ENCODE measurements at regions not wholly inside any gene's neighbourhood (a gene's known extent, or its start where the extent isn't known, plus 50 kb on each side); places are given as distances from the start of the nearest gene placed in this dataset.

DNA sequence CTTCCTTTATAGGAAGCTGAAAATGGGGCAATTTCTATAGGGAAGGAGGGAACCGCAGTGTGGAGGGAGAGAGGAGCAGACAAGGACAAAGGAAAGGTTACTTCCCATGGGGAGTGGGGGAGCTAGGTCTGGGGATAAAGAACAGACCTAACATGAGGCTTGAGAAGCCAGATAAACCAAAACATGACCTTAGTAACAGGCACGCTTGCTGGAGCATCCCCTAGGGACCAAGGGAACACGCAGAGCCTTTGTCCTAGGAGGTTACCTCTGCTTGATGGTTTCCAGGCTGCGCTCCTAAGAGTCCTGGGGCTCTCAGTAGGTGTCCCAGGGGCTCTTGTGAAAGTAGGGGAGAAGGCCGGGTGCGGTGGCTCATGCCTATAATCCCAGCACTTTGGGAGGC is 271.4 kb upstream of the NCAM1 start:
- Histone ChIP-seq H3K9me3 (ENCODE audit: control insufficient read depth in 1 of 2, insufficient read depth in 1 of 2, low read length in 2 of 2) (no peaks in the 10 kb centered on the region), H3K27ac (ENCODE audit: low read depth in 1 of 2, low read length in 2 of 2) (no peak overlapping the region), H3K36me3 (ENCODE audit: insufficient read depth, low read length) (no peaks in the 10 kb centered on the region), H3K27me3 (ENCODE audit: control insufficient read depth in 1 of 2, insufficient read depth in 2 of 2, low read length in 2 of 2) (no peaks in the 10 kb centered on the region), H3K4me1 (ENCODE audit: insufficient read depth, low read length) (no peaks in the 10 kb centered on the region), H3K4me3 (ENCODE audit: low read length) (no peak overlapping the region)
- ATAC-seq (ENCODE audit: poor library complexity), result no peak
- Mint-ChIP-seq H3K36me3 (ENCODE audit: low read depth) (no peaks in the 10 kb centered on the region), H3K27me3 (peaks cover 35% of the 10 kb centered on the region), H3K27ac (no peak overlapping the region), H3K4me1 (ENCODE audit: low read depth) (no peaks in the 10 kb centered on the region), H3K9me3 (no peaks in the 10 kb centered on the region), H3K4me3 (no peak overlapping the region)
- intact Hi-C loops (cut with DNase I, micrococcal nuclease), result no loop called here
- no peak for DNase-seq
- CTCF ChIA-PET, result no interaction called here
- POLR2A ChIA-PET, result no interaction called here
- no peak for TF ChIP-seq CTCF (IDR thresholded peaks at IDR 0.05)

DNA sequence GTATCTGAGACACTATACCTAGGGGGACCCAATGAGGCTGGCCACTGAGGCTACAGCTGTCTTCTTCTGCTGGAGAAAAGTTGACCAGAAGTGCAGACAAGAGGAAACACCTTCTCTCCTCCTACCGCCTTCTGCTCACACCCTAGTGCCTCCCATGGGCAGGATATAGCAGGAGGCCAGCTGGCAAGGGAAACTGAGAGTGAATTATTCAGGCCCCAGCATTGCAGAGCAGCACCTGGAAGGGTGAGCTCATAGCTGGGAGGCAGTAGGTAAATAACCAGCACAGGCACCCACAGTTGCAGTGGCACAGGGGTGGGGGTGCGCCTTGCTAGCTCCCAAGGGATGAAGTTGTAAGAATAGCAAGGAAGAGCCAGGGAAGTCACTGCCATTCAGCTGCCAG is 267.4 kb upstream of the NCAM1 start:
- Mint-ChIP-seq H3K27me3 (peaks cover 20% of the 10 kb centered on the region), H3K4me3 (no peak overlapping the region), H3K4me1 (ENCODE audit: low read depth) (no peaks in the 10 kb centered on the region), H3K36me3 (ENCODE audit: low read depth) (no peaks in the 10 kb centered on the region), H3K9me3 (no peaks in the 10 kb centered on the region), H3K27ac (no peak overlapping the region)
- POLR2A ChIA-PET, result no interaction called here
- TF ChIP-seq CTCF (IDR thresholded peaks at IDR 0.05), result no peak
- no peak for ATAC-seq (ENCODE audit: poor library complexity)
- intact Hi-C loops (cut with DNase I, micrococcal nuclease), result no loop called here
- H3K27ac ChIP-seq (ENCODE audit: low read depth in 1 of 2, low read length in 2 of 2), result no peak overlapping the region
- H3K36me3 ChIP-seq (ENCODE audit: insufficient read depth, low read length), result no peaks in the 10 kb centered on the region
- no peaks in the 10 kb centered on the region for H3K9me3 ChIP-seq (ENCODE audit: control insufficient read depth in 1 of 2, insufficient read depth in 1 of 2, low read length in 2 of 2)
- no peaks in the 10 kb centered on the region for H3K27me3 ChIP-seq (ENCODE audit: control insufficient read depth in 1 of 2, insufficient read depth in 2 of 2, low read length in 2 of 2)
- CTCF ChIA-PET, result no interaction called here
- DNase-seq, result no peak
- no peak overlapping the region for H3K4me3 ChIP-seq (ENCODE audit: low read length)
- no peaks in the 10 kb centered on the region for H3K4me1 ChIP-seq (ENCODE audit: insufficient read depth, low read length)

GRCh38 chr11:112694245-112694644 is 267.0 kb upstream of the NCAM1 start:
- H3K36me3 ChIP-seq (ENCODE audit: insufficient read depth, low read length), result no peaks in the 10 kb centered on the region
- Mint-ChIP-seq H3K36me3 (ENCODE audit: low read depth) (no peaks in the 10 kb centered on the region), H3K27me3 (peaks cover 20% of the 10 kb centered on the region), H3K9me3 (no peaks in the 10 kb centered on the region), H3K4me3 (no peak overlapping the region), H3K27ac (no peak overlapping the region), H3K4me1 (ENCODE audit: low read depth) (no peaks in the 10 kb centered on the region)
- H3K27me3 ChIP-seq (ENCODE audit: control insufficient read depth in 1 of 2, insufficient read depth in 2 of 2, low read length in 2 of 2), result no peaks in the 10 kb centered on the region
- H3K4me3 ChIP-seq (ENCODE audit: low read length), result no peak overlapping the region
- intact Hi-C loops (cut with DNase I, micrococcal nuclease), result no loop called here
- no peak for ATAC-seq (ENCODE audit: poor library complexity)
- H3K9me3 ChIP-seq (ENCODE audit: control insufficient read depth in 1 of 2, insufficient read depth in 1 of 2, low read length in 2 of 2), result no peaks in the 10 kb centered on the region
- no peaks in the 10 kb centered on the region for H3K4me1 ChIP-seq (ENCODE audit: insufficient read depth, low read length)
- H3K27ac ChIP-seq (ENCODE audit: low read depth in 1 of 2, low read length in 2 of 2), result no peak overlapping the region
- TF ChIP-seq CTCF (IDR thresholded peaks at IDR 0.05), result no peak
- CTCF ChIA-PET, result no interaction called here
- POLR2A ChIA-PET, result no interaction called here
- DNase-seq, result no peak

Data from CD4-positive, alpha-beta T cell (primary cell).